ENCODE measurements at regions not wholly inside any gene's neighbourhood (a gene's known extent, or its start where the extent isn't known, plus 50 kb on each side); places are given as distances from the start of the nearest gene placed in this dataset.

- Histone ChIP-seq H3K36me3 (no peaks in the 10 kb centered on the region), H3K27ac (no peak overlapping the region), H3K9me3 (no peaks in the 10 kb centered on the region), H3K27me3 (no peaks in the 10 kb centered on the region), H3K4me3 (no peak overlapping the region), H3K4me1 (no peaks in the 10 kb centered on the region)
- intact Hi-C loops (cut with DNase I; ENCODE audit: low total_unique reads): no loop called here
- no peak for TF ChIP-seq POLR2A (IDR thresholded peaks at IDR 0.05)
- TF ChIP-seq POLR2AphosphoS5 (IDR thresholded peaks at IDR 0.05): no peak
- TF ChIP-seq CTCF (IDR thresholded peaks at IDR 0.05): no peak
- DNase-seq (ENCODE audit: low spot score in 2 of 2): no peak
Observed at GRCh38 chr21:26374817-26375216, 198.3 kb downstream of the CYYR1 start.

- no peak overlapping the region for H3K27ac ChIP-seq
- no peaks in the 10 kb centered on the region for H3K36me3 ChIP-seq
- H3K4me1 ChIP-seq: no peaks in the 10 kb centered on the region
- intact Hi-C loops (cut with DNase I; ENCODE audit: low total_unique reads): no loop called here
- TF ChIP-seq POLR2AphosphoS5 (IDR thresholded peaks at IDR 0.05) (no peak), POLR2A (IDR thresholded peaks at IDR 0.05) (no peak), CTCF (IDR thresholded peaks at IDR 0.05) (no peak)
- H3K27me3 ChIP-seq: no peaks in the 10 kb centered on the region
- no peaks in the 10 kb centered on the region for H3K9me3 ChIP-seq
- H3K4me3 ChIP-seq: no peak overlapping the region
- no peak for DNase-seq (ENCODE audit: low spot score in 2 of 2)
Observed at GRCh38 chr21:26368591-26369320, 198.2 kb upstream of the APP start.

GRCh38 chr21:26366781-26367180 is 196.2 kb upstream of the APP start:
- H3K27me3 ChIP-seq: no peaks in the 10 kb centered on the region
- H3K4me3 ChIP-seq: no peak overlapping the region
- H3K4me1 ChIP-seq: no peaks in the 10 kb centered on the region
- no peak overlapping the region for H3K27ac ChIP-seq
- DNase-seq (ENCODE audit: low spot score in 2 of 2): no peak
- no peaks in the 10 kb centered on the region for H3K9me3 ChIP-seq
- intact Hi-C loops (cut with DNase I; ENCODE audit: low total_unique reads): no loop called here
- no peaks in the 10 kb centered on the region for H3K36me3 ChIP-seq
- TF ChIP-seq POLR2AphosphoS5 (IDR thresholded peaks at IDR 0.05): no peak
- TF ChIP-seq CTCF (IDR thresholded peaks at IDR 0.05): no peak
- no peak for TF ChIP-seq POLR2A (IDR thresholded peaks at IDR 0.05)

- Histone ChIP-seq H3K27me3 (no peaks in the 10 kb centered on the region), H3K4me3 (no peak overlapping the region), H3K4me1 (no peaks in the 10 kb centered on the region), H3K27ac (no peak overlapping the region), H3K36me3 (no peaks in the 10 kb centered on the region), H3K9me3 (no peaks in the 10 kb centered on the region)
- intact Hi-C loops (cut with DNase I; ENCODE audit: low total_unique reads): no loop called here
- TF ChIP-seq POLR2A (IDR thresholded peaks at IDR 0.05): no peak
- TF ChIP-seq CTCF (IDR thresholded peaks at IDR 0.05): no peak
- no peak for TF ChIP-seq POLR2AphosphoS5 (IDR thresholded peaks at IDR 0.05)
- no peak for DNase-seq (ENCODE audit: low spot score in 2 of 2)
Observed at GRCh38 chr21:26365849-26366248, 195.3 kb upstream of the APP start.

GRCh38 chr21:26351661-26352060 is 181.1 kb upstream of the APP start:
- H3K27ac ChIP-seq: no peak overlapping the region
- H3K9me3 ChIP-seq: no peaks in the 10 kb centered on the region
- intact Hi-C loops (cut with DNase I; ENCODE audit: low total_unique reads): no loop called here
- no peak overlapping the region for H3K4me3 ChIP-seq
- H3K36me3 ChIP-seq: no peaks in the 10 kb centered on the region
- H3K4me1 ChIP-seq: no peaks in the 10 kb centered on the region
- no peaks in the 10 kb centered on the region for H3K27me3 ChIP-seq
- DNase-seq (ENCODE audit: low spot score in 2 of 2): no peak
- TF ChIP-seq POLR2AphosphoS5 (IDR thresholded peaks at IDR 0.05): no peak
- no peak for TF ChIP-seq POLR2A (IDR thresholded peaks at IDR 0.05)
- no peak for TF ChIP-seq CTCF (IDR thresholded peaks at IDR 0.05)

All from breast epithelium (tissue), 4 donors.